GM18909 (cell line): ENCODE measurements at regions not wholly inside any gene's neighbourhood (a gene's known extent, or its start where the extent isn't known, plus 50 kb on each side); places are given as distances from the start of the nearest gene placed in this dataset.

Experiments used
- ATAC-seq: cut with Tn5 transposase; IDR thresholded peaks from one replicate; pipeline ENCODE4 v1.9.1; 2021; ENCODE audit warnings: mild to moderate bottlenecking; ENCODE audit not compliant: unreplicated experiment, poor library complexity

GRCh38 chr6:45794465-45794864 lies 221.2 kb downstream of the CLIC5 start:
- ATAC-seq = no peak

DNA sequence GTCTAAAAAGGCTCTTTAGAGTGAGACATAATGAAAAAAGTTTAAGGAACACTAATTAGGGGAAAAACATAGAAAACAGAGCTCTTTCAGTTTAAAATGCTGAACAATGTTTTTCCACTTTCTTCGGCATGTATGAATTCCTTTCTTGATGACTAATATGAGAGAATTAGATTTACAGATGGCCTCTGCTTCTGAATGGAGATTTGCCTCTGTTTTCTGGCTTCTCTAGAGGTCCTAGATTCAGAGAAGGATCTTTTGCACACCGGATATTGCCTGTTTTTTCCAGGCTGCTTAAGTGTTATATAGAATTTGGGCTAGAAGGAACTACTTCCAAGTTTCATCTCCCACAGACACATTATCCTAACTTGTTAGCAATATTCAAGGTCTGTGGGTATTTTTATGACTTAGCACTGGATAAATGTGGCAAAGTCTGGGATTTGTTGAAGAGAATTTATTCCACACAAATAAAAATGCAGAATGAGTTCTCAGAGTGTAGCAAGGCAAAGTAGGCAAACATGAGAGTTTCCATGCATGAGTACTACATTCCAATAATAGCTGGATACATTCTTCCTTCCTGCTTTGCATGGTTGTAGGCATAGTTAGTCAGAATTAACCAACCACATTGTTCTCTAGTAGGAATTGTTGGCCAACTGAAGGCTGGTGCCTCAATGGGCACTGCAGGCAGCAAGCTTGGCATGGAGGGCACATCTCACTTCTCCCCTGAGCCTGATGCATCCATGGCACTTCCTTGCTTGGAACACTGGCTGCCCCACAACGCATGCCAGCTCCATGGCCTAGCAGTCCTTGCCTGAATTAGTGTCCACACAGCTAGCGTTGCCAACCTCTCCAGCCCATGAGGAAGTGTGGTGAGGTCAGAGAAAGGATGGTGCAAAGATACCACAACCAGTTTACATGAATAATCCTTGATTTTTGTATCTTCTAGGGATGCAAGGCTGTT lies 224.2 kb downstream of the CLIC5 start:
- no peak for ATAC-seq

DNA sequence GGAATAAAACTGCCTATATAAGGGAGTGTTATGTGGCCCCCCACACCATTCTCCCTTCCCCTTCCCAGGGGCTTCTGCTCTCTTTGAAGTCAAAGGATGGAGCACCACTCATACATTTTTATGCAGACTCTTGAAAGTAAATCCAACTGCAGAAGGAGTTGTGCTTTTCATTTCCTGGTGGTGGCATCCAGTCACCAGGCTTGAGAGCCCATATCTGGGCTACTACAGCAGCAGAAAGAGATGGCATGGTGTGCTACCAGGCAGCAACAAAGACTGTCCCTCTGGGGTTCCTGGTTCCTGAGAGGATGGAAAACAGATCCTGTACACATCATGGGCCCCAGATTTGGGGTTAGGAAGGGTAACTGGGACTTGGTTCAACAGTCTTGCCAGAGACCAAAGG lies 226.4 kb downstream of the CLIC5 start:
- no peak for ATAC-seq

DNA sequence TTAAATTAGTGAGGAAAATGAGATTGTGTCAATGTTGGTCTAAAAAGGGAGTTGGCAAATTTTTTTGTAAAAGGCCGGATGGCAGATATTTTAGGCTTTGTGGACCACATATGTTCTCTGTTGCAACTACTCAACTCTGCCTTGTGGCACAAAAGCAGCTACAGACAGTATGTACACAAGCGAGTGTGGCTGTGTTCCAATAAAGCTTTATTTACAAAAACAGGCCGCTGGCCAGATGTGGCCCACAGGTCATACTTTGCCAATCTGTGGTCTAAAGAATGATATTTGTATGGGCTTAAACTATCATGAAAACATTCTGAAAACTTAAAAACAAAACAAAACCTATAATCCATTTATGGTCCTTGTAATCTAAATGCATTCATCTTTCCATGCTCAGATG lies 228.3 kb downstream of the CLIC5 start:
- no peak for ATAC-seq

DNA sequence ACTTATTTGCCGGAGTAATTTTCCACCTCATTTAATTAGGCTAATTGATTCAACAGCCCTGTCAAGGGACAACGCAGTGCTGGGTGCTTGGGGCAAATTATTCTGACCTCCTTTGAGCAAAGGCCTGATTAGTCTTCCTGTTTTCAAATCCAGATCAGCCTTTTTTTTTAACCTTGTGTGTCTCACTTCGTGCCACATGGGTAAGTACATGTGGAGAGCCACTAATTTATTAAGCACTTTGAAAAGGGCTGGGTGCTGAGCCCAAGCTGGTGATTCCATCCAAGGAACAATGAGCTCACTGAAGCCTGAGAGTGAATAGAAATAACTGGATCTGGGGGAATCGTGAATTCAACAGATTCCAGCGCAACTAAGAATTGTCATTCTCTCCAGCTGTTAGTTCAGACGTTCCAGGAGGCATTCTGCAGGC lies 229.3 kb downstream of the CLIC5 start:
- ATAC-seq = no peak

DNA sequence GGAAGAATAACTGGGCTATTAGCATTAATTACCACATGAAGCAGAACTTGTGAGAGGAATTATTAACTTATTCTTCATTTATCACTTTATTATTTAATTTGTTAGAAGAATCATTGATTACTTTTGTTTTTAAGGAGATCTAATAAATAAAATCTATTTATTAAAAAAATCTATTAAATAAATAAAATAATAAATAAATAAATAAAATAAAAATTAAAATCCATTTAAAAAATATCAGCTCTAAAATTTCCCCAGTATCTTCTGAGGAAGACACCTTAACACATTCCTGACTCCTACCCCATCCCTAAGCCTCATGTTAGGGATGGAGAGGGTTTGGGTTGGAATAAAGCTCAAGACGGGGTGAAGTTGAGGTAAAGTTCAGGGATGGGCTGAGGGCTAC lies 231.4 kb downstream of the CLIC5 start:
- ATAC-seq = no peak

GRCh38 chr6:45783716-45784115 lies 231.9 kb downstream of the CLIC5 start:
- no peak for ATAC-seq

DNA sequence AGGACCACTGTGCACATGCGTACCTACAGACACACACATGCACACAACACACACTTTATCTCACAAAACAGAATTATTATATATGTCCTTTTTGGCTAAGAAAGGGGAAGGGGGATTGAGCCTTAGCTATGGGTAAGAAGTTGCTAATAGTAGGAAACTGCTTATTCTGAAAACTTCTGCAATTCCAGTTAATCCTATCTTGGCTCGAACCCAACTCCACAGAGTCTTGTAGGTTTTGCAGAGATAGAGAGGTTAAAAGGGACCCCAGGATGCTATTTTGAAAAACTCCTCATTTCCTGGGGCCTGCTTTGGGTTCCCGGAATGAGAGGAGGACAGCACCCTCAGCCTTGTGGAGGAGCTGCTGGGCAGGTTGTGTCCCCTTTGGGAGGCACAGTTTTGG lies 233.8 kb downstream of the CLIC5 start:
- ATAC-seq = no peak

GRCh38 chr6:45780523-45780922 lies 235.1 kb downstream of the CLIC5 start:
- ATAC-seq = no peak

DNA sequence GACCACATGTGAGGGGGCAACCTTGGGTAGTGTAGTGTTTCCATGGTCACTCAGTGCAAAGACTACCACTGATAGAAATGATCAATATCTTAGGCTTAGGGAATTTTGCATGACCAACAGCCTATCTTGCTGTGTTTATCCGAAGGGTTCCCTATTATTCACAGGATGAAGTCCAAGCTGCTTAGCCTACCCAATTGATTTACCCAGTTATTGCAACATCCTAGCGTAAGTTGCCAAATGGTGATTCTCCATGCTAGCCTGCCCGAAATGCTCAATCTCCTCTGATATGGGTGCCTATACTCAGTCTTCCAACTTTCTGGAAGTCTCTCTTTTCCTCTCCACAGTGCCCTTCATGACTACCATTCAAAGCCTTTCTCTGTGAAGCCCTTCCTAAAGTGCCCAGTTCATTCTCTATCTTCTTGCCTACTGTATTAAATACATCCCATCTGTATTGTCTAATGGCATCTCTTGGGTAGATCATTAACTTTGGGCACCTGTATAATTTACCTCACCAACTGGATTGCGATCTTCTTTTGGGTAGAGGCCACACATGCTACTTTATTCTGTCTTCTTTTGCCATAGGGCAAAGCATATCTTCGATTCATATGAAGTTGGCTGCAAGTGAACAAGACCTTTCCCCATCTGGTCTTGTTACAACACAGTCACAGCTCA lies 240.5 kb downstream of the CLIC5 start:
- ATAC-seq = no peak

DNA sequence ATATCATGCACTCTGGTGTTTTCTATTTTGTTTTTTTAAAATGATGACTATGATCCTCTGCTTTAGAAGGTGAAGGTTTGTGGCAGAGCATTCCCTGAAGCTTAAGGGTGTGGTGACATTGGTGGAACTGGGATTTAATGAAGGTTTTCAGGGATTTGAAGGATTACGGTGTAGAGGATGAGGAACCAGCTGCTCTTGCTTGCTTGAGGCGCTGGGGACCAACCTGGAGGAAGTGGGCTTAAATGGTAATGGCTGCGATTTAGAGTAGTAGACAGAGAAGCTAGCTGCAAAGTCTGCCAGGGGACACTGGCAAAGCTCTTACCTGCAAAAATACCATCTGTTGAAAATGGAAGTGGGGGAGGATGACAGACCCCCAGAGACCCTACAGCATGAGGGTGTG lies 241.8 kb downstream of the CLIC5 start:
- no peak for ATAC-seq

GRCh38 chr6:45772886-45773495 lies 242.7 kb downstream of the CLIC5 start:
- no peak for ATAC-seq

GRCh38 chr6:45772051-45772450 lies 243.6 kb downstream of the CLIC5 start:
- ATAC-seq = no peak

DNA sequence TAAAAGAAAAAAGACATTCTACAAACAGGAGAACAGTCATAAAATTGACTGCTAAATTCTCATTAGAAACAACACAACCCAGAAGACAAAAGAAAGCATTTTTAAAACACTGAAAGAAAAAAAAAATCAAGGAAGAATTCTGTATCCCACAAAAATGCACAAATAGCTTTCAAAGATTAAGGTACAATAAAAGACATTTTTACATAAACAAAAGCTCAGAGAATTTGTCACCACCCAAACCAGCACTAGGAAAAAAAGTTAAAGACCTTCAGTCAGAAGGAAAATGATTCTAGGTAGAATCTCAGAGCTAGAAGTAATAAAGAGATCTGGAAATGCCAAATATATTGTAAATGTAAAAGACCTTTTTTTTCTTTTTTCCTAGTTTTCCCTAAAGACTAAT lies 252.4 kb downstream of the CLIC5 start:
- no peak for ATAC-seq

DNA sequence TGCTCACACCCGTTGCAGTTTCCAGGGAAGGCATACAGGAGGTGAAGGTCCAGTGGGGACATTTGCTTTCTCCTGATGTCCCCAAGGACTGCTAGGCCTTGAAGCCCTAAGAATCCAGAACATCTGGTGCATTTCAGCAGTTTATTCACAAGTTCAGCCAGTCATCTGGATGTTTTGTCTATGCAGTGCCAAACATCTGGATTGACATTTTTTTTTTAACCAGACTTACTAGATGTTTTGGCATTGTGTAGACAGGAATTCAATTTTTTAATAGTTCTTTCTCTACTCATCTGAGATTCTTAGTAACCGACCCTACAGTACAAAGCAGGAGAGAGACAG lies 256.2 kb downstream of the CLIC5 start:
- ATAC-seq = no peak

DNA sequence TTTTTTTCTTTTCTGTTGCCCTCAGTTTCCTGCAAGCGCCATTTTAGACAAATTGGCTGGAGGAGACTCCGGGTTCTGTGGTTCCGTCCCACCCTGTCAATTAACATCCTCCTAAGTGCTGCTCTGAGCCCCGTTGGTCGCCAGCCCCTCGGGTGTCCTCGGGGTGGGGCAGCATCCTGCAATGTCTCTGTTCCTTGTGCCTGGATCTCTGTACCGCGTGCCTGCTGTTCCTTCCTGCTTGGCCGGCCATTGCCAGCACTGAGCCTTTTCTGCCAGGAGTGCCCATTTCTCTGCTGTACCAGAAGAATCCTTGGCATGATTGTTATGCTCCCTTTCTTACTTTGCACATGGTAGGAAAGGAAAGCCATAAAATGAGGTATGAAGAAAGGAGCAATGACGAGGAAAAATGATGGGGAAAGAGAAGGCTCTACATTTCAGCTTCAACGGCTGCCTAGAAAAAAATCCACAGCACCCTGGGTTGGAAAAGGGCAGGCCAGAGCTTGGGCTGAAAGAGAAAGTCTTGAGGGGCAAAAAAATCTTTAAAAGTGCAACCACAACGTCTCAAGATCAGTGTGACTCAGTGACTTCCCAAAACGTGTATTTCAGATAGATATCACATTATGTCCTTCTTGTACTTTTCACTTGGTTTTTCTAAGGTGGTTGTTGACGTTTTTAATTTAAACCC lies 256.7 kb downstream of the CLIC5 start:
- no peak for ATAC-seq

- ATAC-seq = no peak
Observed at GRCh38 chr6:45757443-45758130, 258.1 kb downstream of the CLIC5 start.

GRCh38 chr6:45756606-45757005 lies 259.1 kb downstream of the CLIC5 start:
- ATAC-seq = no peak

GRCh38 chr6:45754432-45754831 lies 261.2 kb downstream of the CLIC5 start:
- ATAC-seq = no peak

DNA sequence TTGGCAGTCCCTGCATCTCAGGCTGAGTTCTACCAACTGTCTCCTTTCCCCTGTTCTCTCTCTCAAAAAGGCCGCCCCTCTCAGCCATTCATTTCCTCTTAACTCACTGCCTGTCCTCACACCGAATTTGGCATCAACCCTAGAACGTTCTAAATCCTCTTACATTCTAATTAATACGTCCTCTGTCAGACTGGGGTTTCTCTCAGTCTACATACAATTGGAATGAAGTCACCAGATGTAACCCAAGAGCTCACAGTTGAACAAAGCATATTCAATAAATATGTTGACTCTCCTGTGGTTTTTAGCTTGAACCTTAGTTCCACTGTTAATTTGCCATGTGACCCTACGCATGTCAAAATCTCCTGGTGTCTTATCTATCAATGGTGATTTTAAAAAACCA lies 269.6 kb downstream of the CLIC5 start:
- no peak for ATAC-seq
